Heart right ventricle (tissue), 16 donors: ENCODE measurements at regions not wholly inside any gene's neighbourhood (a gene's known extent, or its start where the extent isn't known, plus 50 kb on each side); places are given as distances from the start of the nearest gene placed in this dataset.
A peak's percentile ranks its signal among the peaks of the same experiment; 100 is the strongest.

Experiments
- ATAC-seq, 8 donors: fragments of 200-7000 bp; cut with Tn5 transposase; one replicate each; pipeline ENCODE4 v1.9.1; 2020; ENCODE audit warnings: mild to moderate bottlenecking in 8 of 8, moderate library complexity in 8 of 8, moderate number of reproducible peaks in 1 of 8
- DNase-seq, 2 donors: peaks; one replicate each; pipeline ENCODE4 v3.0.0-alpha.2; 2020
- H3K27ac ChIP-seq, 10 donors: fragments of 200-600 bp; sonication (generic) in 2 of 10; one replicate each; pipeline versions ENCODE4 v1.5.0 to v1.8.0; 2020 to 2022; ENCODE audit warnings: mild to moderate bottlenecking in 3 of 10
- H3K27me3 ChIP-seq, 7 donors: fragments of 200-600 bp; one replicate each; pipeline ENCODE4 v1.8.0; 2021 to 2022; ENCODE audit warnings: mild to moderate bottlenecking in 2 of 7
- H3K36me3 ChIP-seq, 9 donors: fragments of 200-600 bp; sonication (generic) in 1 of 9; one replicate each; pipeline versions ENCODE4 v1.5.0 to v1.8.0; 2020 to 2022; ENCODE audit warnings: mild to moderate bottlenecking in 2 of 9
- H3K4me1 ChIP-seq, 9 donors: fragments of 200-600 bp; sonication (generic) in 1 of 9; one replicate each; pipeline versions ENCODE4 v1.5.0 to v1.8.0; 2020 to 2022; ENCODE audit warnings: mild to moderate bottlenecking in 4 of 9
- H3K4me3 ChIP-seq, 10 donors: fragments of 200-600 bp; sonication (generic) in 2 of 10; one replicate each; pipeline versions ENCODE4 v1.5.0 to v1.8.0; 2020 to 2022; ENCODE audit warnings: mild to moderate bottlenecking in 7 of 10, moderate library complexity in 2 of 10
- H3K9me3 ChIP-seq, 11 donors: fragments of 200-600 bp in 10 of 11; sonication (generic) in 2 of 11; one replicate each; pipeline versions ENCODE4 v1.5.0 to v1.8.0; 2013 to 2022; ENCODE audit warnings: mild to moderate bottlenecking in 2 of 11, control low read depth in 1 of 11, moderate library complexity in 1 of 11
- WGBS, 2 donors: extraction: QIAGEN DNeasy Blood & Tissue Kit; methylation state at CpG; one replicate each; pipeline ENCODE4 v1.1.7; 2013; ENCODE audit warnings: inconsistent platforms in 1 of 2; 5-methylcytosine and 5-hydroxymethylcytosine counted together
- intact Hi-C, 10 donors: fragments of 100-400 bp; cut with DNase I; formaldehyde crosslinking; loops; one replicate each; pipeline versions ENCODE4 v1.11.1 to v1.14.2; 2022
- TF ChIP-seq, protein P1 (sequence below), 9 donors: fragments of 200-600 bp; sonication (generic) in 2 of 9; IDR thresholded peaks; one replicate each; pipeline versions ENCODE4 v1.5.0 to v1.8.0; 2021 to 2022; ENCODE audit warnings: antibody characterized with exemption in 9 of 9, mild to moderate bottlenecking in 5 of 9, moderate library complexity in 1 of 9
- donor health status: Arrhythmogenic right ventricular cardiomyopathy.
- donor health status: ischemic (EF 13 %, LVEDD 7.1; RV severe dilation, severe dysfunction).
- donor health status: healthy with polysubstance abuse.
- donor health status: DM: no; HTN: yes; CAD: no.
- donor health status: DM: no; HTN: no; CAD: no.
- donor health status: ischemic (EF 25% LVEDD 6.9; RV normal size, moderate dysfunction).
- donor health status: ischemic (EF 25% LVEDD 5.7; RV mildly dilated, moderate dysfunction).
- donor health status: healthy.
- donor health status: DM: yes; HTN: yes; CAD: no.
- donor health status: Ischemic cardiomyopathy.
- donor health status: ischemic (EF 35%, LVEDD 5.7; RV mildly dilated, moderate dysfunction).
- donor health status: nonischemic (EF 11% LVEDD 7.7; RV severe dilation, severe dysfunction).
- donor health status: DM: yes; HTN: yes; CAD: no.
- donor health status: PGD.
- donor health status: ischemic (EF 29% LVEDD 5.4; RV normal size, mild dysfunction).
- donor health status: nonischemic (EF 23%, LVEDD 6.1; RV moderate dilation, normal function).

- DNase-seq: peak in 1 of 2 donors; percentile 23
- TF ChIP-seq, protein P1, sequence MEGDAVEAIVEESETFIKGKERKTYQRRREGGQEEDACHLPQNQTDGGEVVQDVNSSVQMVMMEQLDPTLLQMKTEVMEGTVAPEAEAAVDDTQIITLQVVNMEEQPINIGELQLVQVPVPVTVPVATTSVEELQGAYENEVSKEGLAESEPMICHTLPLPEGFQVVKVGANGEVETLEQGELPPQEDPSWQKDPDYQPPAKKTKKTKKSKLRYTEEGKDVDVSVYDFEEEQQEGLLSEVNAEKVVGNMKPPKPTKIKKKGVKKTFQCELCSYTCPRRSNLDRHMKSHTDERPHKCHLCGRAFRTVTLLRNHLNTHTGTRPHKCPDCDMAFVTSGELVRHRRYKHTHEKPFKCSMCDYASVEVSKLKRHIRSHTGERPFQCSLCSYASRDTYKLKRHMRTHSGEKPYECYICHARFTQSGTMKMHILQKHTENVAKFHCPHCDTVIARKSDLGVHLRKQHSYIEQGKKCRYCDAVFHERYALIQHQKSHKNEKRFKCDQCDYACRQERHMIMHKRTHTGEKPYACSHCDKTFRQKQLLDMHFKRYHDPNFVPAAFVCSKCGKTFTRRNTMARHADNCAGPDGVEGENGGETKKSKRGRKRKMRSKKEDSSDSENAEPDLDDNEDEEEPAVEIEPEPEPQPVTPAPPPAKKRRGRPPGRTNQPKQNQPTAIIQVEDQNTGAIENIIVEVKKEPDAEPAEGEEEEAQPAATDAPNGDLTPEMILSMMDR (IDR thresholded peaks at IDR 0.05): no peak
- intact Hi-C loops: no loop called here
- Histone ChIP-seq H3K4me3 (no peak overlapping the region), H3K27ac (peak overlapping the region in 5 of 10 donors; percentile 11 to 68 (median 46)), H3K9me3 (peaks cover 0 to 4% (median 0%) of the 10 kb centered on the region in 11 donors), H3K4me1 (peaks cover 6 to 46% (median 20%) of the 10 kb centered on the region in 9 donors), H3K36me3 (no peaks in the 10 kb centered on the region), H3K27me3 (no peaks in the 10 kb centered on the region)
- ATAC-seq: peak in 7 of 8 donors; percentile 50 to 89 (median 56)
- WGBS, 2 donors: 19 to 39% methylated on average over 3 of the region's 3 CpGs
Measured at GRCh38 chr5:143758750-143759149, 53.2 kb upstream of the HMHB1 start.

DNA sequence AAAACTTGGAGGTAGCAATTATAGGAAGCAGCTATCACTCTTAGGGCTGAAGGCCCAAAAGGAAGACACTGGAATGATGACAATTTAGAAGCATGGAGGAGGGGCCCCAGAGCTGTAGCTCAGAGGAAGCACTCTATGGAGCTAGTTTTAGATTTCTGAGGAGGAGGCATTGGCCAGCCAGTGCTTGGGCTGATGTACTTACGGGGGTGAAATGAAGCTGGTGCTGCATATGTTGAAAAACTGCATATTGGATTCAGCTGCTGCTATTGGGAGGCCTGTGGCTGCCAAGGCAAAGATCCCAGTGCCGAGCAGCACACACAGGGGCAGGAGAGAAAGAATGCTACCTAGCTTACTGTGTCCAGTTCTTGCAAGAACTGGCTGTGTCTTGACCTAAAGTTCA lies 53.9 kb upstream of the HMHB1 start:
- Histone ChIP-seq H3K27ac (peak overlapping the region in 1 of 10 donors; percentile 63), H3K4me1 (peaks cover 6 to 46% (median 20%) of the 10 kb centered on the region in 9 donors), H3K36me3 (no peaks in the 10 kb centered on the region), H3K9me3 (peaks cover 0 to 4% (median 0%) of the 10 kb centered on the region in 11 donors), H3K27me3 (no peaks in the 10 kb centered on the region), H3K4me3 (no peak overlapping the region)
- WGBS, 2 donors: 46 to 49% methylated on average over 2 of the region's 2 CpGs
- peak in 4 of 8 donors; percentile 30 to 50 (median 42) for ATAC-seq
- TF ChIP-seq, protein P1 (IDR thresholded peaks at IDR 0.05): no peak
- intact Hi-C loops: no loop called here
- no peak for DNase-seq

DNA sequence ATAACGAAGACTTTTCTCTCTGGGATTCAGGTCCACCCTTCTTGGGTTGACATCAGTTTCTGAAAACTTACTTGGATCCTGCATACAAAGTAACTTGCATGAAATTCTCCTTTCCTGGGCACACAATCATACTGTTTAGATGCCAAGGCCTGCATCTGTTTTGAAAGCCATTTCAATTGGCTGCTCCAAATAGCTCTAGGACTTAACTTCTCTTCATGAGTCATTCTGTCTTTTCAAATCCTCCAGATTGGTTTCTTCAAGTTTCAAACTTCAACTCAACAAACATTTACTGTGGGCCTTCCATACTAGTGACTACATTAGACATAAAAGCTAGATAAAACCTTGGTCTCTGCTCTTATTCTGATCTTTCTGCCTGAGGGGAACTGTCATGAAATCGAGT lies 54.8 kb upstream of the HMHB1 start:
- H3K9me3 ChIP-seq: peaks cover 0 to 2% (median 0%) of the 10 kb centered on the region in 11 donors
- peaks cover 6 to 46% (median 20%) of the 10 kb centered on the region in 9 donors for H3K4me1 ChIP-seq
- 85% methylated on average over 2 of the region's 2 CpGs for WGBS, 2 donors
- TF ChIP-seq, protein P1 (IDR thresholded peaks at IDR 0.05): no peak
- H3K36me3 ChIP-seq: no peaks in the 10 kb centered on the region
- H3K4me3 ChIP-seq: no peak overlapping the region
- H3K27ac ChIP-seq: peak overlapping the region in 1 of 10 donors; percentile 9
- no peak for ATAC-seq
- DNase-seq: no peak
- intact Hi-C loops: no loop called here
- H3K27me3 ChIP-seq: no peaks in the 10 kb centered on the region

- Histone ChIP-seq H3K4me3 (no peak overlapping the region), H3K27ac (no peak overlapping the region), H3K9me3 (no peaks in the 10 kb centered on the region), H3K4me1 (peaks cover 6 to 39% (median 20%) of the 10 kb centered on the region in 9 donors), H3K36me3 (no peaks in the 10 kb centered on the region), H3K27me3 (no peaks in the 10 kb centered on the region)
- ATAC-seq (no peak), DNase-seq (no peak)
- TF ChIP-seq, protein P1 (IDR thresholded peaks at IDR 0.05): no peak
- 62 to 68% methylated on average over 1 of the region's 1 CpG for WGBS, 2 donors
- intact Hi-C loops: no loop called here
Measured at GRCh38 chr5:143755966-143756365, 56.0 kb upstream of the HMHB1 start.
